Mucosa of rectum (tissue), 2 donors: ENCODE measurements at regions not wholly inside any gene's neighbourhood (a gene's known extent, or its start where the extent isn't known, plus 50 kb on each side); places are given as distances from the start of the nearest gene placed in this dataset.

Source experiments
- H3K27ac ChIP-seq, 2 donors: one replicate each; pipeline ENCODE4 v1.7.0; 2013; ENCODE audit warnings: inconsistent platforms in 2 of 2, low read depth in 2 of 2, low read length in 2 of 2
- H3K27me3 ChIP-seq, 2 donors: one replicate each; pipeline ENCODE4 v1.7.0; 2013; ENCODE audit warnings: low read length in 2 of 2; ENCODE audit not compliant: control insufficient read depth in 2 of 2, insufficient read depth in 2 of 2
- H3K36me3 ChIP-seq, 2 donors: one replicate each; pipeline ENCODE4 v1.7.0; 2013; ENCODE audit warnings: low read length in 2 of 2; ENCODE audit not compliant: control insufficient read depth in 2 of 2, insufficient read depth in 2 of 2
- H3K4me1 ChIP-seq, 2 donors: one replicate each; pipeline ENCODE4 v1.7.0; 2013; ENCODE audit warnings: low read length in 2 of 2, mild to moderate bottlenecking in 1 of 2; ENCODE audit not compliant: control insufficient read depth in 2 of 2, insufficient read depth in 2 of 2
- H3K4me3 ChIP-seq, 2 donors: one replicate each; pipeline ENCODE4 v1.7.0; 2013; ENCODE audit warnings: low read length in 2 of 2
- H3K9ac ChIP-seq, 2 donors: one replicate each; pipeline ENCODE4 v1.7.0; 2013; ENCODE audit warnings: low read length in 2 of 2, low read depth in 1 of 2, mild to moderate bottlenecking in 1 of 2
- H3K9me3 ChIP-seq, 2 donors: one replicate each; pipeline ENCODE4 v1.7.0; 2013; ENCODE audit warnings: low read length in 2 of 2; ENCODE audit not compliant: control insufficient read depth in 2 of 2
- donor health status: healthy.
- donor health status: Normal muscosa, but diverticular disease.

GRCh38 chr2:221671515-221671914 is 99.4 kb upstream of the EPHA4 start:
- H3K27ac ChIP-seq = no peak overlapping the region
- no peaks in the 10 kb centered on the region for H3K36me3 ChIP-seq
- no peak overlapping the region for H3K9ac ChIP-seq
- no peak overlapping the region for H3K4me3 ChIP-seq
- no peaks in the 10 kb centered on the region for H3K4me1 ChIP-seq
- H3K9me3 ChIP-seq = no peaks in the 10 kb centered on the region
- H3K27me3 ChIP-seq = no peaks in the 10 kb centered on the region

- no peak overlapping the region for H3K9ac ChIP-seq
- no peak overlapping the region for H3K4me3 ChIP-seq
- H3K36me3 ChIP-seq = no peaks in the 10 kb centered on the region
- no peaks in the 10 kb centered on the region for H3K9me3 ChIP-seq
- H3K27me3 ChIP-seq = no peaks in the 10 kb centered on the region
- no peak overlapping the region for H3K27ac ChIP-seq
- H3K4me1 ChIP-seq = no peaks in the 10 kb centered on the region
Measured at GRCh38 chr2:221662689-221663391, 90.7 kb upstream of the EPHA4 start.

GRCh38 chr2:221657806-221658205 is 85.7 kb upstream of the EPHA4 start:
- Histone ChIP-seq H3K9ac (no peak overlapping the region), H3K4me3 (no peak overlapping the region), H3K9me3 (no peaks in the 10 kb centered on the region), H3K36me3 (no peaks in the 10 kb centered on the region), H3K27me3 (no peaks in the 10 kb centered on the region), H3K27ac (no peak overlapping the region), H3K4me1 (no peaks in the 10 kb centered on the region)

- H3K4me3 ChIP-seq = no peak overlapping the region
- no peaks in the 10 kb centered on the region for H3K9me3 ChIP-seq
- H3K4me1 ChIP-seq = no peaks in the 10 kb centered on the region
- H3K27me3 ChIP-seq = no peaks in the 10 kb centered on the region
- no peaks in the 10 kb centered on the region for H3K36me3 ChIP-seq
- H3K27ac ChIP-seq = no peak overlapping the region
- H3K9ac ChIP-seq = no peak overlapping the region
Measured at GRCh38 chr2:221655300-221655699, 83.2 kb upstream of the EPHA4 start.

- Histone ChIP-seq H3K27ac (no peak overlapping the region), H3K9ac (no peak overlapping the region), H3K36me3 (no peaks in the 10 kb centered on the region), H3K4me1 (no peaks in the 10 kb centered on the region), H3K4me3 (no peak overlapping the region), H3K9me3 (no peaks in the 10 kb centered on the region), H3K27me3 (no peaks in the 10 kb centered on the region)
Measured at GRCh38 chr2:221653182-221653581, 81.1 kb upstream of the EPHA4 start.

GRCh38 chr2:221649051-221649775 is 77.1 kb upstream of the EPHA4 start:
- Histone ChIP-seq H3K27ac (no peak overlapping the region), H3K9ac (no peak overlapping the region), H3K9me3 (no peaks in the 10 kb centered on the region), H3K4me3 (no peak overlapping the region), H3K27me3 (no peaks in the 10 kb centered on the region), H3K4me1 (no peaks in the 10 kb centered on the region), H3K36me3 (no peaks in the 10 kb centered on the region)

- H3K4me1 ChIP-seq = no peaks in the 10 kb centered on the region
- H3K27ac ChIP-seq = no peak overlapping the region
- no peak overlapping the region for H3K9ac ChIP-seq
- H3K36me3 ChIP-seq = no peaks in the 10 kb centered on the region
- H3K4me3 ChIP-seq = no peak overlapping the region
- H3K27me3 ChIP-seq = no peaks in the 10 kb centered on the region
- H3K9me3 ChIP-seq = no peaks in the 10 kb centered on the region
Measured at GRCh38 chr2:221642447-221642846, 70.3 kb upstream of the EPHA4 start.

- Histone ChIP-seq H3K27ac (no peak overlapping the region), H3K9ac (no peak overlapping the region)
Measured at GRCh38 chr2:221641181-221641871, 69.2 kb upstream of the EPHA4 start.

GRCh38 chr2:221640686-221641085 is 68.6 kb upstream of the EPHA4 start:
- H3K4me3 ChIP-seq = no peak overlapping the region
- H3K36me3 ChIP-seq = no peaks in the 10 kb centered on the region
- no peak overlapping the region for H3K27ac ChIP-seq
- H3K27me3 ChIP-seq = no peaks in the 10 kb centered on the region
- no peaks in the 10 kb centered on the region for H3K4me1 ChIP-seq
- H3K9me3 ChIP-seq = no peaks in the 10 kb centered on the region
- no peak overlapping the region for H3K9ac ChIP-seq

More at GRCh38 chr2:221641181-221641871, 69.2 kb upstream of the EPHA4 start:
- Histone ChIP-seq H3K36me3 (no peaks in the 10 kb centered on the region), H3K4me3 (no peak overlapping the region), H3K9me3 (no peaks in the 10 kb centered on the region), H3K27me3 (no peaks in the 10 kb centered on the region), H3K4me1 (no peaks in the 10 kb centered on the region)

GRCh38 chr2:221637851-221638250 is 65.7 kb upstream of the EPHA4 start:
- no peak overlapping the region for H3K4me3 ChIP-seq
- H3K4me1 ChIP-seq = no peaks in the 10 kb centered on the region
- no peaks in the 10 kb centered on the region for H3K9me3 ChIP-seq
- H3K9ac ChIP-seq = no peak overlapping the region
- H3K27ac ChIP-seq = no peak overlapping the region
- no peaks in the 10 kb centered on the region for H3K27me3 ChIP-seq
- no peaks in the 10 kb centered on the region for H3K36me3 ChIP-seq
